GM12873 (cell line): ENCODE measurements at regions not wholly inside any gene's neighbourhood (a gene's known extent, or its start where the extent isn't known, plus 50 kb on each side); places are given as distances from the start of the nearest gene placed in this dataset.

Experiments used
- TF ChIP-seq, protein P1 (sequence below): IDR thresholded peaks from 2 replicates; pipeline ENCODE4 v1.5.1; 2012; ENCODE audit warnings: low read depth, mild to moderate bottlenecking, moderate library complexity, low read length, control low read depth; ENCODE audit not compliant: insufficient read depth; ENCODE audit errors: missing control alignments

DNA sequence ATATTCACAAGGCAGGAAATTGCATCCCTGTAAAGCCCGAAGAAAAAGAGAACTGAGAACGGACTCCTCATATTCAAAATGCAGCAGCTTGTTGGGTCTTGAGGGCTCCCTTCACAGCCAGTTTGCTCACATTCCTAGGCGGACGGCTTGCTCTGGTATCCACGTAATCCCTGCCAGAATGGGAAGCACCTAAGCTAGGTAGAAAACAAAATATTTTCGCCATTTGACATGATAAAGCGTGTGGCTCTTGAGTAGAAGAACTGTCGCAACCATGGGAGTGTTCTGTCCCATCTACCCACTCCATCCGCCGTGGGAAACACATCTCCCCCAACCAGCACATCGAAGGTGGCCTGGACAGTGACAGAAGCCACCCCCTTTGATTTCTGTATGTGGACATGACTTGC, 183.1 kb downstream of the GAS1 start:
- TF ChIP-seq, protein P1, sequence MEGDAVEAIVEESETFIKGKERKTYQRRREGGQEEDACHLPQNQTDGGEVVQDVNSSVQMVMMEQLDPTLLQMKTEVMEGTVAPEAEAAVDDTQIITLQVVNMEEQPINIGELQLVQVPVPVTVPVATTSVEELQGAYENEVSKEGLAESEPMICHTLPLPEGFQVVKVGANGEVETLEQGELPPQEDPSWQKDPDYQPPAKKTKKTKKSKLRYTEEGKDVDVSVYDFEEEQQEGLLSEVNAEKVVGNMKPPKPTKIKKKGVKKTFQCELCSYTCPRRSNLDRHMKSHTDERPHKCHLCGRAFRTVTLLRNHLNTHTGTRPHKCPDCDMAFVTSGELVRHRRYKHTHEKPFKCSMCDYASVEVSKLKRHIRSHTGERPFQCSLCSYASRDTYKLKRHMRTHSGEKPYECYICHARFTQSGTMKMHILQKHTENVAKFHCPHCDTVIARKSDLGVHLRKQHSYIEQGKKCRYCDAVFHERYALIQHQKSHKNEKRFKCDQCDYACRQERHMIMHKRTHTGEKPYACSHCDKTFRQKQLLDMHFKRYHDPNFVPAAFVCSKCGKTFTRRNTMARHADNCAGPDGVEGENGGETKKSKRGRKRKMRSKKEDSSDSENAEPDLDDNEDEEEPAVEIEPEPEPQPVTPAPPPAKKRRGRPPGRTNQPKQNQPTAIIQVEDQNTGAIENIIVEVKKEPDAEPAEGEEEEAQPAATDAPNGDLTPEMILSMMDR = no peak

DNA sequence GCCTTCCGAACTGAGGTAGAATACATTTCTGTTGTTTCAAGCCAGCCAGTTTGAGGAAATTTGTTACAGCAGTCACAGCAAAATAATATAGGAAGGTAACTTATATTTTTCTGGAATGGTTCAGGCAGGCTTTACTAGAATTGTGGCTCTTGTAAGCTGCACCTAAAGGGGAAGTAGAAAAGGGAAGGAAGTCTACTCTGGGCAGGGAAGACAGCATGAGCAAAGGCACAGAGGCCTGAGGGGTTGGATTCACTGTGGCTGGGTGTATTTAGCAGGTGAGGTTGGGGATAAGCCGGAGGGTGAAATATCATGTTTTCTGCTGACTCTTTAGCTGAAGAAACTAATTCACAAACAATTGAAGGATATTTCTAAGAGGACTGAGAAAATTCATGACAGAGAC, 183.5 kb downstream of the GAS1 start:
- TF ChIP-seq, protein P1 = no peak

DNA sequence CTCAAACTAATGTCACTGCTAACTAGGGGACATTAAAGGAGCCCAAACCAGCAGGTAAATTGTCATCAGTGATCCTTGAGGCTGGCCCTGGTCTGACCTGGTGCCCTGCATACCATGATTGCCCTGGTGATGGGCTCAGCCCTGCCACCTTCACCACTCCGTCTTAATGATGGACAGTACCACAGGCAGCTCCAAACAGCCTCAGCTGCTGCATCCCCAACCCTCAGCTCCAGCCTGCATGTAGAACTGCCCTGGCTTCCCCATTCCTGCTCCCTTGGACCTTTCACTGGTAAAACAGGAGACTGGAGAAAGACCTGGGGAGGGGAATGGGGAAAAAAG, 190.0 kb downstream of the GAS1 start:
- TF ChIP-seq, protein P1 = no peak

DNA sequence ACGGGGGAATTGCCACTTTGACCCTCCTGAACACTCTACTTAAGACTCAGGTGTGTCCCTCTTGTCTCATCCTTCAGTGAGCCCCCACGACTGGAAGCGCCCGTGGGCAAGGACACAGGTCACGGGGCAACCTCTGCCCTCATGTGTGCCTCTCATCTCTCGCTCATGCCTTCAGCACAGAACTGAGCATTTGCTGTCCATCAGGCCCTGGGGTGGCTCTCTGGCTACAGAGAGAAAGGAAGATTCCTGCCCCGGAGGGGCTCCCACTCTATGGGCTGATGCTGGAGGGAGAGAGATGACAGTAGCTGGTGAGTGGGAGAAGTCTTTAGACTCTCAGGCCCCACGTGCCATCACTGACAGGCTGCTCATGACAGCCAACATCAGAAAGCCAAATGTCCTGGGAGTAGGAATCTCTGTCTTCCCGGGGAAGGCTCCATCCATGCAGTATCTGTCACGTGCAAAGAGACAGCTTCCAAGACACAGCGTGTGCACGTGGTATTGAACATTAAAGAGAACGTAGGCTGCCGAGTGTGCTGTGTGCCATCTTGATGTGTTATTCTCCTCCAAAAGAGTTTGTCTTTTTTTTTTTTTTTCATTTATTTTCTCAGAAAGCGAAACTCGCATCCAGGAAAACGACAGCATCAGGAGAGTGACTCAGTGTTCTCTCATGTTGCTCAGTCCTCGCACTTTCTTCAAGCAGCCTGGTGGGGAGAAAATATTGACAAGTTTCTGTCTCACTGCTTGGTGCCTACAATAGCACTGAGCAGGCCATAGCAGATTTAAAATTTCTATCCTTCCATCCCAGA, 190.5 kb downstream of the GAS1 start:
- TF ChIP-seq, protein P1 = no peak

DNA sequence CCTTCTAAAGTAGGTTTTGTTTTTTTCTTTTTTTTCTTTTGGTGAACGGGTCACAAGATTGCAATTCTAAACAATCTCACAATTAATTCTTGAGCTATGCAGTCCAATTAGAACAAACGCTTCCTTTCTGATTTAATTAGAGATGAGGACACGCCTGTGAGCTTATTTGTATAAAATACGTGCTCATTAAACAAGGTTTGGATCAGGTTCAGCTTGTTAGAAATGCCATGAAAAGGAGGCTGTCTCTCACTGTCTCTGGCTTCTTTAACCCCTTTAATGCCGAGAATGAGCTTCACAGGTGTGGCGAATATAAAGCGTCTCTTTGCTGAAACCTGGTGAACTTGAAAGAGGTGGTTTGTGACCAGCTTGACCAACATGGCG, 191.8 kb downstream of the GAS1 start:
- TF ChIP-seq, protein P1 = no peak

DNA sequence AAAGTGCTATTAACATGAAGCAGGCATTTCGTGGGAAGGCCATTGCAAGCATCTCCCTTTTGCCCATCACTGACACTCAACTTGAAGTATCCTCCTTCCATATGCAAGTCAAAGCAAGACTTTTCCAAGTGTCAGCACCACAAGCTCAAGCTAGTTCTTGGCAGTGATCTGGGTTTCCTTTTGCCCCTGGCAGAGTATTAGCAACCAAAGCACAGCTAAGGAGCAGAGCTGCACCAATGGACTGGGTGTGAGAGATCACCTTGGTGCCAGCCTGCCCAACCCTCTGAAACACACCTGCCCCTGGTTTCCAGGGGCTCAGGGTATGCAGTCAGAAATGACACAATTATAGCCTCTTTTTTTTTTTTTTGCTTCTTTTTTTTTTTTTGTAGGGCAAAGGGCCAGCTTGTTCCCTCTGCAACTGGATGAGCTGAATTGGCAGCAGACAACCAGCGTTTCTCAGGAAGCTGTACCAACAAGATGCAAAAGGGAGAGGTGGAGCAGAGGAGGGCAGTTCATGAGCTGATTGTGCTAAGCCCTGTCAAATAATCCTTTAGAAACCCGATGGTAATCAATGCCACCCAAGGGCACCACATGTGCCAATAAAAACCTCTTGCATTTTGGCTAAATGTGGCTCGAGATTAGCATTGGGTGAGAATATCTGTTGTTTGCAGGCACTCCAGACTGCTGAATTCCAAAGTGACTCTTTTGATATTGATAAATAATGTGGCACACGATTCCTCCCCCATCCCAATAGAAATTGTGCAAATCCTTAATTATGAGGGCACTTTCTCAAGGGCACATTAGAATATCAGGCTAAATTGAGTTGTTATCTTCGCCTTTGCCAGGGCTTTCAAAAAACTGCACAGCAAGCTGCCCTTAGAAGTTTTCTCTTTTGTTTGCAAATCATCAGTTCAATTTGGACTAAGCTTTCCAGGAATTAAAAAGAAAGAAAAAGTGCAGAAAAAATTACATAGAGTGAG, 192.4 kb downstream of the GAS1 start:
- TF ChIP-seq, protein P1 = no peak

DNA sequence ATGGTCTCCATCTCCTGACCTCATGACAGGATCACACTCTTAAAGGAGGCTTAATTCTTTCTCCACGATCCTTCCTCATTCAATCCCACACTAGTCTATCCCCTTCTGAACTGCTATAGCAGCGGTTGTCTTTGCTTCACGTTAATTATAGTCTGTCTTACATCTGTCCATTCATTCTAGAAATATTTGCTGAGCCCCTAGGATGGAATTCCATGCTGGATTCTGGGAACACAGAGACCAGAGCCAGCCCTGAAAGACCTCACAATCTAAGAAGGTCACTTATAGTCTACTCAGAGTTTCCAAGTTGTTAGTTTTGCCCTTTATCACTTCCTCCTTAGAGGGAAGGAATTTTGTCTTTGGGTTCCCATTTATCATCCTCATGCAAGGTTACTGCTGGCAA, 193.5 kb downstream of the GAS1 start:
- TF ChIP-seq, protein P1 = no peak
